Sciatic nerve (tissue), 2 donors: ENCODE measurements at regions not wholly inside any gene's neighbourhood (a gene's known extent, or its start where the extent isn't known, plus 50 kb on each side); places are given as distances from the start of the nearest gene placed in this dataset.

Source experiments
- ATAC-seq: fragments of 200-7000 bp; cut with Tn5 transposase; one replicate; pipeline ENCODE4 v1.9.1; 2020; ENCODE audit warnings: mild to moderate bottlenecking, moderate library complexity
- DNase-seq: peaks from one replicate; pipeline ENCODE4 v3.0.0-alpha.2; 2020; ENCODE audit warnings: low spot score
- intact Hi-C: fragments of 100-400 bp; cut with DNase I; formaldehyde crosslinking; loops from one replicate; pipeline ENCODE4 v1.14.2; 2022
- donor health status: DM: no; HTN: no; CAD: no.
- donor health status: DM: no; HTN: no; CAD: no.

- DNase-seq (no peak), ATAC-seq (no peak)
- intact Hi-C loops: no loop called here
Observed at GRCh38 chr2:226680719-226681118, 118.9 kb downstream of the IRS1 start.

- ATAC-seq (no peak), DNase-seq (no peak)
- intact Hi-C loops: no loop called here
Observed at GRCh38 chr2:226679389-226680065, 120.1 kb downstream of the IRS1 start.

GRCh38 chr2:226678422-226678821 is 121.2 kb downstream of the IRS1 start:
- ATAC-seq (no peak), DNase-seq (no peak)
- intact Hi-C loops: no loop called here

- DNase-seq (no peak), ATAC-seq (no peak)
- intact Hi-C loops: no loop called here
Observed at GRCh38 chr2:226677080-226677479, 122.5 kb downstream of the IRS1 start.

- intact Hi-C loops: no loop called here
- DNase-seq (no peak), ATAC-seq (no peak)
Observed at GRCh38 chr2:226676618-226677017, 123.0 kb downstream of the IRS1 start.

- intact Hi-C loops: no loop called here
- no peak for ATAC-seq
- DNase-seq: no peak
Observed at GRCh38 chr2:226674123-226674522, 125.5 kb downstream of the IRS1 start.

GRCh38 chr2:226673314-226673723 is 126.3 kb downstream of the IRS1 start:
- ATAC-seq: peak; percentile 28
- intact Hi-C loops: no loop called here
- DNase-seq: no peak

- no peak for ATAC-seq
- intact Hi-C loops: no loop called here
- DNase-seq: no peak
Observed at GRCh38 chr2:226671141-226671676, 128.4 kb downstream of the IRS1 start.

GRCh38 chr2:226669905-226670304 is 129.7 kb downstream of the IRS1 start:
- intact Hi-C loops: no loop called here
- ATAC-seq: no peak
- no peak for DNase-seq

GRCh38 chr2:226669249-226669648 is 130.4 kb downstream of the IRS1 start:
- ATAC-seq: no peak
- intact Hi-C loops: no loop called here

GRCh38 chr2:226667736-226668135 is 131.9 kb downstream of the IRS1 start:
- DNase-seq (no peak), ATAC-seq (no peak)
- intact Hi-C loops: no loop called here

More at GRCh38 chr2:226669249-226669648, 130.4 kb downstream of the IRS1 start:
- no peak for DNase-seq

- ATAC-seq (no peak), DNase-seq (no peak)
- intact Hi-C loops: no loop called here
Observed at GRCh38 chr2:226665306-226665831, 134.3 kb downstream of the IRS1 start.

GRCh38 chr2:226664661-226665060 is 135.0 kb downstream of the IRS1 start:
- DNase-seq: no peak
- no peak for ATAC-seq
- intact Hi-C loops: no loop called here

- intact Hi-C loops: no loop called here
Observed at GRCh38 chr2:226664140-226664539, 135.5 kb downstream of the IRS1 start.

GRCh38 chr2:226661789-226662545 is 137.7 kb downstream of the IRS1 start:
- no peak for ATAC-seq
- no peak for DNase-seq
- intact Hi-C loops: no loop called here

More at GRCh38 chr2:226664140-226664539, 135.5 kb downstream of the IRS1 start:
- no peak for ATAC-seq
- no peak for DNase-seq

- peak; percentile 66 for DNase-seq
- ATAC-seq: peak; percentile 96
- intact Hi-C loops: no loop called here
Observed at GRCh38 chr2:226660526-226660925, 139.1 kb downstream of the IRS1 start.

GRCh38 chr2:226660124-226660523 is 139.5 kb downstream of the IRS1 start:
- DNase-seq: no peak
- no peak for ATAC-seq
- intact Hi-C loops: no loop called here

- no peak for ATAC-seq
Observed at GRCh38 chr2:226659410-226659809, 140.2 kb downstream of the IRS1 start.

GRCh38 chr2:226658555-226658954 is 141.1 kb downstream of the IRS1 start:
- ATAC-seq: no peak
- intact Hi-C loops: no loop called here
- DNase-seq: no peak

More at GRCh38 chr2:226659410-226659809, 140.2 kb downstream of the IRS1 start:
- no peak for DNase-seq
- intact Hi-C loops: no loop called here
